ENCODE measurements at regions not wholly inside any gene's neighbourhood (a gene's known extent, or its start where the extent isn't known, plus 50 kb on each side); places are given as distances from the start of the nearest gene placed in this dataset.

DNA sequence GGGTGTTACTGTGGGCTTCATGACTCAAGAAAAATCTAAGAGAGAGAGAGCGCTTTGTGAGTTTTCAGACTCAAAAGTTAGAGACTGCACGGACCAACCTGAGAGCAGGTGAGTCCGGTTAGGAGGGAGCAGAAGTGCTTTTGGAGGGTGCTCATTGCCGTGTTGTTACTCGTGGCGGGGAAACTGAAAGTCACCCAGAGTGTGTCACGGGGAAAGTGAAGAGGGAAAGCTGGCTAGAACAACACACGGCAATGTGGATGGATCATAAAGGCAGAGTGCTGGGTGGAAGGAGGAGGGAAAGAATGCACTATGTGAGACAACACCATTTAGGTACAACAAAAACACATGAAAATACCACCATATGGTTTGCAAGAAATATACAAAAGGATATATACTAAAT is 112.3 kb downstream of the BDH1 start:
- Histone ChIP-seq H3K4me3 (ENCODE audit: insufficient read depth, low read depth, low read length) (no peak overlapping the region), H3K36me3 (replicated peaks; ENCODE audit: control insufficient read depth, insufficient read depth, low read length) (no peaks in the 10 kb centered on the region), H3K27me3 (ENCODE audit: control insufficient read depth, insufficient read depth, low read length) (no peaks in the 10 kb centered on the region)
- DNase-seq, result no peak

DNA sequence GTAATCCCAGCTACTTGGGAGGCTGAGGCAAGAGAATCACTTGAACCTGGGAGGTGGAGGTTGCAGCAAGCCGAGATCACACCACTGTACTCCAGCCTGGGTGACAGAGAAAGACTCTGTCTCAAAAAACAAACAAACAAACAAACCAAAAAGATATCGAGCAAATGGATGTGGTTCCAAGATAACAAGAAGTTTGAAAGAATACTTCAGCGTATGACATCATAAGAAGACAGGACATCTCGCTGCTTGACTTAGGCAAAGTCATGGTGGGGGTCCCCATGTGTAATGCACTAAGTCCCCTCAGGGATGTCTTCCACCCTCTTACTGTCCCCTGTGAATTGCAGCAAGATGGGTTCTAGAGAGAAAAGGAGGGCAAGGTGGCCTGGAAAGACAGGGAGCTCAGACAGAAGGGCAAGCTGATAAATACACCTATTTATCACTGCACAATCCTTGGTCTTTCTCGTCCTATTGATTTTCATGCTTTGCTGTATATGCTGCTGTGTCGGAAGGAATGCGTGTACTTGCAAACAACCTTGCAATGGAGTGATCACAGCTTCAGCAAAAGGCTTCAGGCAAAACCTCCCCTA is 115.0 kb downstream of the BDH1 start:
- Histone ChIP-seq H3K36me3 (replicated peaks; ENCODE audit: control insufficient read depth, insufficient read depth, low read length) (no peaks in the 10 kb centered on the region), H3K4me3 (ENCODE audit: insufficient read depth, low read depth, low read length) (no peak overlapping the region), H3K27me3 (ENCODE audit: control insufficient read depth, insufficient read depth, low read length) (no peaks in the 10 kb centered on the region)
- DNase-seq, result no peak

DNA sequence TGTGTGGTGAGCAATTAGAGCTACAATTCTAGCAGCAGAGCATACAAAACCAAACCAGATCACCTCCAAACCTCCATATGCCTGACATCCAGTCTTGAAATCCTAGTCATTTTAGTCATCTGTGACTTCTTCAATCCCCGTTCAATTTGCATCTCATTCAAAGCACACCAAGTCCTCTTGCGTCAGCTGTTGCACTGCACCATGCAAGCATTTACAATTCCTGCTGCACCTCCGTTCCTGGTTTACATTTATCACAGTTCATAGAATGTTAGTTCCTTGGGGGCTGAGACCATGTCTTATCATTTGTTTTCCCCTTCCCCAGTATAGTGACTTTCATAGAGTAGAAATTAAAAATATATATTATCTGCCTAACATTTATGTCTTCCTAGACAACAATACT is 116.9 kb downstream of the BDH1 start:
- no peak overlapping the region for H3K4me3 ChIP-seq (ENCODE audit: insufficient read depth, low read depth, low read length)
- no peak for DNase-seq
- H3K36me3 ChIP-seq (replicated peaks; ENCODE audit: control insufficient read depth, insufficient read depth, low read length), result no peaks in the 10 kb centered on the region

DNA sequence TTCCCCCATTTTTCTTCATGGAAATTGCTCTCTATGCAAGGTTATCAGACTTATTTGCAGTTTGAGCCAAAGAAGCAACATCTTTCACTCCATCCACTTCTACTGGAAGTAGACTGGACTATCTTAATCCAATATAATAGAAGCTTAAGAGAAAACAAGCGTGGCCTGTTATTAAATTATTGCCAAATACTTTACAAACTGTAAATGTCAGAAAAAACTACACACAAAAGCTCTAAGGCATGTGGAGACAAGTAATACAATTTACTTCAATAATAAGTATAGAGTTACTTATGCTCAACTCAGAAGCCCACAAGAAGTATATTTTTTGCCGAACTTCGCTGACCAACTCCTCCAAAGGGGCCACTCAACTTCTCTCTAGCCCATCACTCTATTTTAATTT is 120.3 kb downstream of the BDH1 start:
- no peak overlapping the region for H3K4me3 ChIP-seq (ENCODE audit: insufficient read depth, low read depth, low read length)
- H3K36me3 ChIP-seq (replicated peaks; ENCODE audit: control insufficient read depth, insufficient read depth, low read length), result no peaks in the 10 kb centered on the region
- no peaks in the 10 kb centered on the region for H3K27me3 ChIP-seq (ENCODE audit: control insufficient read depth, insufficient read depth, low read length)
- DNase-seq, result no peak

More for the DNA sequence above, 116.9 kb downstream of the BDH1 start:
- H3K27me3 ChIP-seq (ENCODE audit: control insufficient read depth, insufficient read depth, low read length), result no peaks in the 10 kb centered on the region

DNA sequence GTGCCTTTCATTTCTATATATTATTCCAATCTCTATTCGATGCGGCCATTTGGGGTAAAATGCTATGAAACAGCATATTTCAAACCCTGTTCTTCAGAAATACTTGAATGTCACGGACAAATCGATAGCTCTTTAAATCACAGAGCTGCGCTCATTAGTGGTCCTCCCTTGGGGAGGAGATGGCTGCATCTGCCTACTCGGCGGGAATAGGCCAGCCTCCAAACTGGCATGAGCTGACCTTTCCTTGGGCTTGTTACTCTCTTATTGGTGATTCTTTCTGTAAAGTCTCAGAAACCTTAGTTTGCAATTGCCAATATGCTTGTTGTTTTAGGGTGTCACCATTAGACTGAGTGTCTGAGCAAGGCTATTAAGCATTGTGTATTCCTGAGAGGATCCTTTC is 120.9 kb downstream of the BDH1 start:
- DNase-seq, result no peak
- Histone ChIP-seq H3K27me3 (ENCODE audit: control insufficient read depth, insufficient read depth, low read length) (no peaks in the 10 kb centered on the region), H3K36me3 (replicated peaks; ENCODE audit: control insufficient read depth, insufficient read depth, low read length) (no peaks in the 10 kb centered on the region), H3K4me3 (ENCODE audit: insufficient read depth, low read depth, low read length) (no peak overlapping the region)

DNA sequence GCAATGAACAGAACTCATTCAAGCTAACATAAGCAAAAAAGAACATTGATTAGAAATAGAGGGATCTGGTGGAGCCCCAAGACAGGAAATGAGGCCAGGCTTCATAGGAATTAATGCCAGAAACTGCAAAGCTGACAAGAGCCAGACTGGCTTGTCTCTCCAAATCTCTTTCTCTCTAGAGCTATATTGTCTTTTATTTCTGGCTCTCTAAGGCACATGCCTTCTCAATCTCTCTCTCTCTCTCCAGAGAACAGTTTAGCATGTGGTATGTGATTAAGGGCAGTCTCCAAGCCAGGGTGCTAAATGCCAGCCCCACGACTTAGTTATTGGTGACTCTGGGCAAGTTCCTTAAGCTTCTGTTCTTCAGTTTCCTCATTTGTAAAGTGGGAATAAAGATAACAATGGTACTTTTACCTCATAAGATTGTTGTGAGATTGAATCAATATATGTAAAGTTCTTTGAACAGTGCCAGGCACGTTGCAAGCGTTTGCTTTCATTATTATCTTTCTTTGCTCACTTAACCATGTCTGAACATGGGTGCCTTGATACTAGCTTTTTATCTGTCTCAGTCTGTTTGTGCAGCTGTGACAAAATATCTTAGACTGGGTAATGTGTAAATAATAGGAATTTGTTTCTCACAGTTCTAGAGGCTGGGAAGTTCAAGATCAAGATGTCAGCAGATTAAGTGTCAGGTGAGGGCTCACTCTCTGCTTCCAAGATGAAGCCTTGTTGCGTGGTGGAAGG is 123.2 kb downstream of the BDH1 start:
- Histone ChIP-seq H3K27me3 (ENCODE audit: control insufficient read depth, insufficient read depth, low read length) (no peaks in the 10 kb centered on the region), H3K36me3 (replicated peaks; ENCODE audit: control insufficient read depth, insufficient read depth, low read length) (no peaks in the 10 kb centered on the region), H3K4me3 (ENCODE audit: insufficient read depth, low read depth, low read length) (no peak overlapping the region)
- DNase-seq, result no peak

DNA sequence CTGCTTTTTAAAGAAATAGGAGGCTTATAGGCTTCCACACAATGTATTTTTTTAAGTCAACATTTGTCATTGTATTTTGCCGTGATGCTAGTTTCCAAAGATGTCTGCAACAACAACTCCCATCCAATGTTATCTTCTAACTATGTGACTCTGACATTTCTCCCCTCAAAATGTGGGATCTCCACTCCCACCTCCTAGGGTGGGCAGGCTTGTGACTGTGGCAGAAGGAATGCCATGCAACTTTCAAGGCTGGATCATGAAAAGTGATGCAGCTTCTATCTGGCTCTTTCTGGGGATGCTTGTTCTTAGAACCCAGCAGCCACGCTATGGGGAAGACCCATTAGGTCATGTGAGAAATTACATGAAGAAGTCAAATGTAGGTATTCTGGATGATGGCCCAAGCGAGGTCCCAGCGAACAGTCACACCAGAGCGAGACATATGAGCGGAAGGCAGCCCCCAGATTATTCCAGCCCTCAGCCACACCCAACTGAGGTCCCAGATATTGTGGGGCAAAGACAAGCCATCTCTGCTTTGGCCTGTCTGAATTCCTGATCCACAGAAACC is 124.3 kb downstream of the BDH1 start:
- DNase-seq, result no peak
- H3K27me3 ChIP-seq (ENCODE audit: control insufficient read depth, insufficient read depth, low read length), result no peaks in the 10 kb centered on the region
- no peak overlapping the region for H3K4me3 ChIP-seq (ENCODE audit: insufficient read depth, low read depth, low read length)
- no peaks in the 10 kb centered on the region for H3K36me3 ChIP-seq (replicated peaks; ENCODE audit: control insufficient read depth, insufficient read depth, low read length)

DNA sequence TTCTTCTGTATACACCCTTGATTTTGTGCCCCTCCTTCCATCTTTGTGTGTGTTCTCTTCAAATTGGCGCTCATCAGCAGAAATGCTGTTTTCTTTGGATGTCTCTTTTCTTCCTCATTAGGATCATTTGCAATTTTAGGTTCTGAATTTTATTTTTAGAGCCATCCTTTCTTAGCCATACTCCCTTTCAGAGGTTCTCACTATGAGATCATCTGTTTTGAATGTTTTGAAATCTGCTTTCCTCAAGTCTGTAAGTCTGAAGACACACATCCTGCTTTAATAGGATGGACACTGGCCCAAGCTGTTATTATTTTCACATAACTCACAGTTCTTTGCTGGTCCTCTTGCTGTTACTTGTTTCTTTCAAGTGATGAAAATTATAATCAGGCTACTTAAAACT is 124.8 kb downstream of the BDH1 start:
- Histone ChIP-seq H3K27me3 (ENCODE audit: control insufficient read depth, insufficient read depth, low read length) (no peaks in the 10 kb centered on the region), H3K36me3 (replicated peaks; ENCODE audit: control insufficient read depth, insufficient read depth, low read length) (no peaks in the 10 kb centered on the region), H3K4me3 (ENCODE audit: insufficient read depth, low read depth, low read length) (no peak overlapping the region)
- no peak for DNase-seq

DNA sequence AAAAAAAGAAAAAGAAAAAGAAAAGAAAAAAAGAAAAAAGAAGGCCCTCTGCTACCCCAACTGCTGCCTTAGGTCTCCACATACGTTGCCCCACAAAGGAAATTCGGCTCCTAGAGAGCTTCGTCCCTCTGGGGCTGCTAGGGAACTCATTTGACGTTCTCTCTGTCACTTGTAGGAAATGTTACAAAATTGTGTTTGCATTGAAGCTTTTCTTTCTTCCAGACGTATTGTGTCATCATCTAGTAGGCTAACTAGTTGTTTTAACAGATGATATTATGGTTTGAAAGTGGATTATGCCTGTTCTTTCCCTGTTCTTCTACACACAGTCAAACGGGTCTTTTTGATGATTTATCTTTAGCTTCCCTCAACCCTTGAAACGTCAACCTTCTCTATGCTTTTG is 125.3 kb downstream of the BDH1 start:
- no peaks in the 10 kb centered on the region for H3K36me3 ChIP-seq (replicated peaks; ENCODE audit: control insufficient read depth, insufficient read depth, low read length)
- DNase-seq, result no peak

DNA sequence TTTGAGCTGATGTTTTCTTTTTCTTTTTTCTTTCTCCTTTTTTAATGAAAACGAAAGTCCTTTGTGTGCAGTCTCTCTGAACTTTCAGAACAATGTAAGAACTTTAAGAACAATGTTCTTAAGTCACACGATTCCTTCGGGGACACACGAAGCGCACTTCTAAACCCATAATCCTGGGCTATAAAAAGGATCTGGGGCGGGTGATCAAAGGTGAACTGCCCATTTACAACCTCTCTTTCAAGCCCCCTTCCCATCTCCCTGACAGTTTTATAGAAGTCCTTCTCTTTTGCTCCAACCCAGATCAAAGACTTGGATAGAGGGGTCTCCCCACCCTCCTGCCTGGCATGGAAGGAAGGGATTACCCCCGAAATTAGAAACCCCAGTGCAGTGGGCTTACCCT is 126.8 kb downstream of the BDH1 start:
- Histone ChIP-seq H3K4me3 (ENCODE audit: insufficient read depth, low read depth, low read length) (no peak overlapping the region), H3K27me3 (ENCODE audit: control insufficient read depth, insufficient read depth, low read length) (no peaks in the 10 kb centered on the region), H3K36me3 (replicated peaks; ENCODE audit: control insufficient read depth, insufficient read depth, low read length) (no peaks in the 10 kb centered on the region)
- no peak for DNase-seq

More for the DNA sequence above, 125.3 kb downstream of the BDH1 start:
- Histone ChIP-seq H3K4me3 (ENCODE audit: insufficient read depth, low read depth, low read length) (no peak overlapping the region), H3K27me3 (ENCODE audit: control insufficient read depth, insufficient read depth, low read length) (no peaks in the 10 kb centered on the region)

DNA sequence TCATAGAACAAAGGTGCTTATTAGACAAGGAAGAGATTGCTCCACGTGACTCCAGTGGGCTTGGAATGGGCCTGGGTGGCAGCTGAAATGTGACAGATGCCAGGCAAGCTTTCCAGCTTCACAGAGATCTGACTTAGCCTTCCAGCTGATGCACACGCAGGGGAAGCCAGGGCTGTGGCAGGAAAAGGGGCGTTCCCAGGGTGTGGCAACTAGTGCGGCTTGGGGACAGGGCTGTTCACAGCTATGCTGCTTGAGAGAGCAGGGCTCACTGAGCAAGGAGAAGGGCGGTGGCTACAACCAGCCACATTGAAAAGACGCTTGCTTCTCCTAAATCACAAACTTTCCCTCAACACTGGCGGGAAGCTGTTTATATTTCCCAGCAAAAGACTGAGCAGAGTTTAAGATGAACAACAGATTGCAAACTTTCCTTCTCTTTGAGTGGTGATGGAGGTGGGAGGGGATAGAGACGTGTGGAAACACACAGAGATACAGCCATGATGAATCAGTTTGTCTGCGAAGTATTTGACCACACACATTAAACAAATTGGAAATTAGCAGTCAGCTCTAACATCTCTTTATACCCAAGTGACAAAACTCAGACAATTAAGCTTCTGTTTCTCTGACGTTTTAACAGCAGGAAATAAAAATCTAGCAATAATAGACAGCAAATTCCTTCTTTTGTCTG is 127.5 kb downstream of the BDH1 start:
- Histone ChIP-seq H3K4me3 (ENCODE audit: insufficient read depth, low read depth, low read length) (no peak overlapping the region), H3K36me3 (replicated peaks; ENCODE audit: control insufficient read depth, insufficient read depth, low read length) (no peaks in the 10 kb centered on the region), H3K27me3 (ENCODE audit: control insufficient read depth, insufficient read depth, low read length) (no peaks in the 10 kb centered on the region)
- DNase-seq, result no peak

DNA sequence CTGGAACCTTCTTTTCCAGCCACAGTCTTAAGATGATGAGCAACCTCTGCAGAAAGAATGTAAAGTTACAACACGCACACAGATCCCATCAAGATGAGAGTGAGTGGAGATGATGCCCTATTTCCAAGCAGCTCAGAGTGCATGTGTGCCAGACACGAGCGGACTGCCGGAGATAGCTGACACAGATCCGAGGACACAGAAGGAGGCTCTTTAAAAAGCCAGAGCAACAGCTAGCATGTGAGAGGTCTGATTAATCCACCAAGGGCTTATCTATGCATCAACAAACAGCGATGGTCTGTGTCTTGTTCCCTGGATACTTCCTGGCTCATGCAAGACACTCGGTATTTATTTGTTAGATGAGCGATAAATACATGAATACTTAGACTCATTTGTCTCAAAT is 128.6 kb upstream of the DLG1 start:
- Histone ChIP-seq H3K36me3 (replicated peaks; ENCODE audit: control insufficient read depth, insufficient read depth, low read length) (no peaks in the 10 kb centered on the region), H3K4me3 (ENCODE audit: insufficient read depth, low read depth, low read length) (no peak overlapping the region), H3K27me3 (ENCODE audit: control insufficient read depth, insufficient read depth, low read length) (no peaks in the 10 kb centered on the region)
- no peak for DNase-seq

DNA sequence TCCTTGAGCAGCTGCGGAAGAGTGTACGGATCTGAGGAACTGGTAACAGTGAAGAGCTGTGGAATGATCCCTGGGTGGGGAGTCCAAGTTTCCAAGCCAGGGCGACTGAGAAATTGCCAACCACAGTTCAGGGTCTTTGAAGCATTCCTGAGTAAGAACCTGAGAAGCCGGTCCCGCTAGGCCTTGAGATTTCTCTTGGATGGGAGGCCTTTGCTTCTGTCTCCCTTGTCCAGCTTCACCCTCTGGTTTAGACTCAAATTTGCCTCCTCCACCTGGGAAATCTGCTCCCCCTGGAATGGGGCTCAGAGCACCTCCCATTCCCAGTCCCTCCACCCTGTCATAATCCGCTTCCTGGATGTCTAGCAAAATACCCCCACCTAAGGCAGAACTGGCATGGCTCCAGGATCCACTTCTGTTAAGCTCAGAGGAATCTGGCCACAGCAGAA is 127.7 kb upstream of the DLG1 start:
- Histone ChIP-seq H3K27me3 (ENCODE audit: control insufficient read depth, insufficient read depth, low read length) (no peaks in the 10 kb centered on the region), H3K4me3 (ENCODE audit: insufficient read depth, low read depth, low read length) (no peak overlapping the region), H3K36me3 (replicated peaks; ENCODE audit: control insufficient read depth, insufficient read depth, low read length) (no peaks in the 10 kb centered on the region)
- no peak for DNase-seq

DNA sequence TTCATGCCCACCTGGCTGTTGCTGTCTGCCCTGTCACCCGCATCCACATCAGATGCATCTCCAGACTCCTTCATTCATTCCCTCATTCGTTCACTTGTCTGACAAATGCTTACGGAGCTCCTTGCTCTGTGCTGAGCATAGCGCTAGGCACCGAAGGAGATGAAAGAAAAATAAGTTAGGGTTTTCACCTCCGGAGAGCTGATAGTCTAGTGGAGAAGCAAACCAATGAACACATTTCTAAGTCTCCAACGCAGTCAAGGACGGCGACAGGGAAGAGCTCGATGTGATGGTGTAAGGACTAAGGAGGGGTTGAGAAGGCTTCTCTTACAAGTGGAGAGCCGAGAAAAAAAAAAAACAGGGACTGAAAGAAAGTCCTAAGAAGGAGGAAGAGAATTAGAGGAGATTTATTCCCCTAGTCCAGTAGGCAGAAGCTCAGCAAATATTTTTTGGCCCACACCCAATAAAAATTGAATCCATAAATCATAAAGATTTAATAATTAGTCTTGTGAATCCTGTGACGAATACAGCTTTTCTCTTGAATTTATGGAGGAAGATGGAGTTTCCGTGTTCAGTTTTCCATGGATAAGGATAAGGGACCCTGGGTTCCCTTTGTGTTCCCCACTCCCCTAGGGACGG is 127.2 kb upstream of the DLG1 start:
- H3K27me3 ChIP-seq (ENCODE audit: control insufficient read depth, insufficient read depth, low read length), result no peaks in the 10 kb centered on the region
- H3K36me3 ChIP-seq (replicated peaks; ENCODE audit: control insufficient read depth, insufficient read depth, low read length), result no peaks in the 10 kb centered on the region
- DNase-seq, result no peak
- H3K4me3 ChIP-seq (ENCODE audit: insufficient read depth, low read depth, low read length), result no peak overlapping the region

All from H7 (cell line).